Caki2 (cell line): ENCODE measurements at regions not wholly inside any gene's neighbourhood (a gene's known extent, or its start where the extent isn't known, plus 50 kb on each side); places are given as distances from the start of the nearest gene placed in this dataset.
A peak's percentile ranks its signal among the peaks of the same experiment; 100 is the strongest.
"Not testable (repeated sequence)": the region's sequence is repeated elsewhere in the genome, so short reads cannot be mapped to it uniquely, and the experiment has no call there.

Experiments
- DNase-seq: peaks from one replicate; pipeline ENCODE4 v3.0.0-alpha.2; 2015; ENCODE audit warnings: low read depth
- in situ Hi-C: cut with HindIII; loops from 2 replicates; pipeline ENCODE4 v1.10.0; 2016; ENCODE audit warnings: low sequenced_read_pairs, low pct_unique_long_range_greater_than_20kb, mixed read lengths

DNA sequence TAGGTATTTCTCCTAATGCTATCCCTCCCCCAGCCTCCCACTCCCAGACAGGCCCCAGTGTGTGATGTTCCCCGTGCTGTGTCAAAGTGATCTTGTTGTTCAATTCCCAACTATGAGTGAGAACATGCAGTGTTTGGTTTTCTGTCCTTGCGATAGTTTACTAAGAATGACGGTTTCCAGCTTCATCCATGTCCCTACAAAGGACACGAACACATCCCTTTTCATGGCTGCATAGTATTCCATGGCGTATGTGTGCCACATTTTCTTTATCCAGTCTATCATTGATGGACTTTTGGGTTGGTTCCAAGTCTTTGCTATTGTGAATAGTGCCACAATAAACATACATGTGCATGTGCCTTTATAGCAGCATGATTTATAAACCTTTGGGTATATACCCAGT, 999.3 kb upstream of the ZEB2 start:
- in situ Hi-C loops, DNase-seq: not testable (repeated sequence)

DNA sequence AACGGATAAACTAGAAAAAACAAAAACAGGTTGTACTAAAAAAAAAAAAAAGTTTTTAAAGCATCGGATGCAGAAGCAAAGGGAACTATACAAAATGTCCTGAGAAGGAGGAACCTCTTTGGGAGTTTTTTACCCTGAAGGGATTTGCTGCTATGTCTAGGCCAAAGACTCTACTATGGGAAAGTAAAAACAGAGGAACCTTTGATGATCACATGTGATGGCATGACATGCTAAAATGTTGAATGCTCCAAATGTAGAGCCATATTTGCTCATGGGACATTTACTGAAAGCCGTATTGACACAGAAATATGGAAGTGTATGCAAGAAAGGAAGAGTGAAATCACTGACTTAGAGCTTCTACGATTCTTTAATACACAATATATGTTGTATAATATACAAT, 992.0 kb upstream of the ZEB2 start:
- no peak for DNase-seq
- in situ Hi-C loops, result no loop called here

DNA sequence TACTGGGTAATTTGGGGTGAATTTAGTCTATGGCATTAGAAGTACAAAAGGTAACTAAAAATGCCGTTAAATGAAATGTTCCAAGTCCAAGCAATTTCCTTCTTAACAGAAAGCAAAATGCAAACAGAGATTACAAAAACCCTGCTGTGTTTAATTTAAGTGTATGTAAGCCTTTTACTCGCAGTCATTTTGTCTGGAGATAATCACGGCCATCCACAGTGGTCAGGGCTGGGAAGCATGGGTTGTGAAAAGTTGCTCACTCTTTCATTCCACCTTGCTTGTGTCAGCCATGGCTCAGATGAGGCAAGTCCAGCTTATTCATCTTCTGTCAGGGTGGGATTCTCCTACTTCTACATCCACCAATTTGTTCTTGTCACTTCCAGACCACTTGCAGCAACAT, 983.6 kb upstream of the ZEB2 start:
- no peak for DNase-seq
- in situ Hi-C loops, result no loop called here

DNA sequence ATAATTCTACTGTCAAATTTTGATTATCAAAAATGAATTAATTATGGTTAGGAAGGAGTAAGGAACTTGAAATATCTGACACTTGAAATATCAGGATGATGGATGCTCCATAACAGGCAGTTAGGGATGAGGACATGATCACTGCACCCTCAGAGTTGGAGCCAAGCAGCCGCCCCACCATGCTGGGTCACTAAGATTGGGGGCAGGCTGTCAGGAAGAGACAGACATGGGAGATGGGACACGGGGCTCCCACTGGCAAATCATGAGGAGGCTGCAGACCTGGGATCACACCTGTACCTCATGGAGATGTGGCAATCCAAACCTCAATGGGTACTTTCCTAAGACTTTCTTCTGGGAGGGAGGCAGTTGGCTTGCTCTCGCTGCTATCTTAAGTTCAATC, 982.0 kb upstream of the ZEB2 start:
- no peak for DNase-seq
- in situ Hi-C loops, result no loop called here

DNA sequence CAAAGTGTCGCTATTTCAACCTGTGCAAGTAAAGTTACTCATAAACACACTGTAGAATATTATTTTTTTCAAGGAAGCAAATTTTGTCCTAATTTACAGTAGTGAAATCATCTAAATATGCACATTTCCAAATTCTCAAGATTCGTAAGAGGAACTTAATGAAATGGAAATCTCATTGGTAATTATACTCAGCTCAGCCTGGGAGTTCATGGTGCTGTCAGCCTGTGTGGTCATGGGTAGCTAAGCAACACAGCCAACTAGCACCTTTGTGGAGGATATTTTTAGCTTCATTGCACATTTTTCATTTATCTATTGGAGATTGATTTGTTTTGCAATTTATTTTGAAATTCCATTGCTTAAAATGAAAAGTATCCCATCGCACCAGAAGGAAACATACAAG, 975.7 kb upstream of the ZEB2 start:
- in situ Hi-C loops, result no loop called here
- DNase-seq, result no peak

DNA sequence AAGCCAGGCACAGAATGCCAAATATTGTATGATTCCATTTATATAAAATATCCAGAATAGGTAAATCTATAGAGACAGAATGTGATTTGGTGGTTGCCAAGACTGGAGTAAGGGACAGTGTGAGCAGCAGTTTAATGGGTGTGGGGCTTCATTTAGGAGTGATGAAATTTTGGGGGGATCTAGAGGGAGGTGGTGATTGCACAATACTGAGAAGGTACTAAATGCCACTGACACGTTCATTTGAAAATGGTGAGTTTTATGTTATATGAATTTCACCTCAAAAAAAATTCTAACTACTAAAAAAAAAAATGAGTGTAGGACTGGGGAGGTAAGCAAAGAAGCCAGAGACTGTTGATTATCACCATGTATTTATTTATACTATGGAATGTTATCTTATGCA, 974.5 kb upstream of the ZEB2 start:
- DNase-seq, result no peak
- in situ Hi-C loops, result no loop called here

DNA sequence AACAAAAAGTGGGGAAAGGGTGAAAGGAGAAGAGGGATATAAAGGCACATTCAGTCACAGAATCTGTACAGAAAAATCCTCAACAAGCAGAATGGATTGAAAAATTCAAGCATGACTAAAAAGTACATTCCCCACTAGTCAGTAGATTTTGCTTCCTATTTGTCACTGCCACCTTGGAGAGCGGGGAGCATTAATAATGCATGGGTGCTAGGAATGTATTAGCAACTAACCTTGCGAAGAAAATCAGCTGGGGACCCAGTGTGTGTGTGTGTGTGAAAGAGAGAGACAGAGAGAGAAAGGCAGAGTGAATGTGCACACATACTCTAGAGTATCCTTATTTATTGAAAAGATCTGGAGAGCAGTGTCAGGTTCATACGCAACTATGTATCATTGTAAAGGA, 968.7 kb upstream of the ZEB2 start:
- in situ Hi-C loops, result no loop called here
- no peak for DNase-seq

DNA sequence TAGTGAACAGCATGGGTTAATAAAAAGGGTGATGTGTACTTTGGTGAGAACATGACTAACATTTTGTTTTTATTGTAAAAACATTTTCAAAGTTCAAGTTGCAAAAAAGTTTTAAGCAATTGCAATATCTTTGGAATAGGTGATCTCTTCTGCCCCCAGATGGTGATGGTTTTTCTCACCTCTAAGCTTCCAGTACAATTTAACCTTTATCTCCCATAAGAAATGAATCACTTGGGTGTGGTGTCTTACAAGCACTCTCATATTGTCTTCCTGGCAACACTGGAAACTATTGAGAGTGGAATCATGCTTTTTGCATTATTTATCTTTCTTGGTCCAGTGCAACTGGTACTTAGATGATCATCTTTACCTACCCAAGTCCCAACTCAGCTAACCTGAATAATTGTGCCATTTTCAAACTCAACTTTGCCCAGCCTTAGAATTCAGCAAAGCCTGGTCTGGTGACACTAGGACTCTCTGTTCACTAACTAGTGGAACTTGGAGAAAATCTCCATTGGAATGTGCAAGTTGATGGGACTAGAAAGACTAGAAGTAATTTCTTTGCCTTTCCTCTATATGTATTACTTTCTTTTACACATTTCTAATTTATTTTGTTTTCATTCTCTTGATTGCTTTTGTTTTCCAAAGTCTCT, 964.7 kb upstream of the ZEB2 start:
- in situ Hi-C loops, result no loop called here

DNA sequence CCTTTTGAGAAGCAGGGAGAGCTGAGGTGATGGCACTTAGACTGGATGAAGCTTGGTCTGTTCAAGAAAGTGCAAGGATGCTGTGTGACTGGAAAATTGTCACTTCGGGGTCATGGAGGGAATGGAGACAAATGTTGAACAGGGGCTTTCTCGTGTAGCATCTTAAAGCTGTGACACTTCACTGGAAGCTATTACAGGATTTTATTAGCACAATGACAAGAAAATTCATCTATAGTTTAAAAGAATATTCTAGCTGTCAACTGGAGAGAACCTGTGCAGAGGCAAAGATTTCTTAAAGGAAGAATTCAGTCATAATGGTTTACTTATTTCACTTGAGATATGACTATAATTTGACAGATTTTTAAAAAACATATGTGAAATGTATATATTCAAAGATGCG, 963.9 kb upstream of the ZEB2 start:
- in situ Hi-C loops, result no loop called here
- DNase-seq, result no peak

More for the DNA sequence above, 964.7 kb upstream of the ZEB2 start:
- peak; percentile 69 for DNase-seq

DNA sequence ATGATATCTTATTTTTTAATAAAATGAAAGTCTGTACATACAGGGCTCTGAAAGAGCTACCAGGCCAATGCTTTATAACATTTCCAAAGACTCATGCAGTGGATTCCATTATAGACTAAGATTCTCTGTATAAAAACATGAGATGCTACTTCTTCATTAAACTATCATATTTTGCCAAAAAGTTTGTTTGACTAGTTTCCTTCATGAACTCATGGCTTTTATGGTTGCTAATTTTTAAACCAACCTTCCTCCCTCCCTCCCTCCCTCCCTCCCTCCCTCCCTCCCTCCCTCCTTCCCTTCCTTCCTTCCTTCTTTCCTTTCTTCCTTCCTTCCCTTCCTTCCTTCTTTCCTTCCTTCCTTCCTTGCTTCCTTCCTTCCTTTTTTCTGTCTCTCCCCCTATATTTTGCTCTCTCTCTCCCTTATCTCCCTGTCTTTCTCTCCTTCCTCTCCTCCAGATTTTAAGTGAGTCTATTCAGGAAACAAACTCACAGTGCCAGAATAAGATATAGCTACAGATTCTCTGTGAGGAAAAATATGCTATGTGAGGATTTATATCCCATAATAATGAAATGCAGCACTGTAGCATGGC, 961.5 kb upstream of the ZEB2 start:
- DNase-seq, result no peak
- in situ Hi-C loops, result no loop called here

DNA sequence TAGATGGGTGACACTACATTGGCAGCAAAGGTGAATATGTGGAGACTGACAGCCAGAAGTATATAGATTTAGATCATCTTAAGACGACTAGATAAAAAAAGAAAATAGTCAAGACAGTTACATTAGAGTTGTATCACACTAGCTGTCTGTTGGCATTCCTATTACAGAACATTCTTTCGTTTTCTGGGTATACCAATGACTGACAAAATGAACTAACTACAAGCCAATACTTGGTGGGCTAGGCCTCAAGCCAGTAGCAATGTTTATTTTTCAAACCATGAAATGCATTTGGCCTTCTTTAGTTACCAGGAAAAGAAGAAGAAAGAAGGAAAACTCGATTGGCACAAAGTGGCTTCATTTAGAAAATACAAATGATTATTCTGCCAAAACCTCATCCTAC, 944.9 kb upstream of the ZEB2 start:
- in situ Hi-C loops, result no loop called here
- no peak for DNase-seq

DNA sequence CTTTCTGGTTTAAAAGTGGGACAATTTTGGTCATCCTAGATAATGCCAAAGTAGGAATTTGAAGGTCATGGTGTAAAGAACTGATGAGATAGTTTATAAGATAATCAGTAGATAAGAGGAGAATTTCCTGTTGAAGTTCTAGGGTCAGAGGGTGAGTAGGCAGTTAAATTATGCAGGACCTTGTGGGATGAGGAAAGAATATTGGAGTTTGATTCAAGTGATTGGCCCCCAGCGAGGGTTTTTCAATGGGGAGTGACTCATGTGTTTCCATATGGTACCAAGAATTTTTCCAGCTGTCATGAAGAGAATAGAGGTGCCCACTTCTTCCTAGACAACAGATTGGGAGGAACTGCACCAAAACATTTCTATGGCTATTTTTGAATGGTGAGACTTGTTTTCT, 940.2 kb upstream of the ZEB2 start:
- no peak for DNase-seq
- in situ Hi-C loops, result no loop called here

DNA sequence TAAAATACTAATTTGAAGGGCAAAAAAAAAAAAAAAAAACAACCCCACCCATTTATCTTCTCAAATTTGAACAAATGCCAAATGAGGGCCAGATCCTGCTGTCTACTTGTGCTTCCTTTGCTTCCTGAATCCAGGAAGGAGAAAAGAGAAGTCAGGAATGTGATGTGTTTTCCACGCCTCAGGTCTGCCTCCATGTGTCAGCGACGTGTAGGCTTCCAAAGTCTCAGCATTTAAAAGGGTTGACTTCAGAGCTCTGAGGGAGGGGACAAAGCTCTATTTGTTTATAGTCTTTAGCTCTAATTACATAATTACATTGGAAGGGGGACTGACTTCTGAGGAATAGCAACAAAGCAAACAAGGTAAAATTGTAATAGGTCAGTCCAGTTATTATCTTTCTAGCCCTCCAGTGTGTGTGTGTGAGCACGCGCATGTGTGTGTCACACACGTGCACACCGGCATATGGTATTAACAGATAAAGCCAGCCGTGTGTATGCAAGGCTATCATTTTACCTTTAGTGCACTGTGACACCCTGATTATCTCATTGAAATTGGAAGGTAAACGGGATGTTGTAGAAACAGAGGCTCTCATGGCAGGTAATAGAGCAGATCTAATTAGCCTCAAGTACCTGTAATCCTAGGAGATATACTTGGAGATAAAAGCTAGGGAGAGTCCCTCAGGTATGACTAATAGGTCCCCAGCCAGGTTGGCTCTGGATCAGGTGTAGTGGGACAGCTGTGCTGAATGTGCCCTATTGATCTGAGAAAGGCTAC, 911.4 kb upstream of the ZEB2 start:
- DNase-seq, result no peak
- in situ Hi-C loops, result no loop called here

DNA sequence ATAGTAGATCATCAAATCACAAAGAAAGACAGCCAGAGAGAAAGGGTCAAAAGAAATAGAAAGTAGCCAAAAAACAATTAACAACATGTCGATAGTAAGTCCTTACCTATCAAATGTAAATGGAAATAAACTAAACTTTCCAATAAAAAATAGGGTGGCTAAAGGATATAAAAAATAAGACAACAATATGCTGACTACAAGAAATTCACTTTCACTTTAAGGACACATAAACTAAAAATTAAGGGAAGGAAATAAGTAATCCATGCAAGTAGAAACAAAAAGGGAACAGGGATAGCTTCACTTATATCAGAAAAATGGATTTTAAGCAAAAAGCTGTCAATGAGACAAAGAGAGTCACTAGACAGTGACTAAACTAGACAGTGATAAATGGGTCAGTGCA, 903.9 kb upstream of the ZEB2 start:
- in situ Hi-C loops, result no loop called here
- no peak for DNase-seq

DNA sequence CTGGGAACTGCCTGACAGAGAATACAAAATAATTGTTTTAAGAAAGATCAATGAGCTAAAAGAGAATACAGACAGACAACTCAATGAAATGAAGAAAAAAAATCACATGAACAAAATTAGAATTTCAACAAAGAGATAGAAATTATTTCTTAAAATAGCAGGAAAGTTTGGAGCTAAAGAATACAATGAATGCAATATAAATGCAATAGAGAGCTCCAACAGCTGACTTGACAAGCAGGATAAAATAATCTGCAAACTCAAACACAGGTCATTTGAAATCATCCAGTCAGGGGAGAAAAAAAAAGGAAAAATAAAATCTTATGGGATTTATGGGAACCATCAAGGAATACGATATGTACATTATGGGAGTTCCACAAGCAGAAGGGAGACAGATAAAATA, 902.7 kb upstream of the ZEB2 start:
- in situ Hi-C loops, result no loop called here
- no peak for DNase-seq

DNA sequence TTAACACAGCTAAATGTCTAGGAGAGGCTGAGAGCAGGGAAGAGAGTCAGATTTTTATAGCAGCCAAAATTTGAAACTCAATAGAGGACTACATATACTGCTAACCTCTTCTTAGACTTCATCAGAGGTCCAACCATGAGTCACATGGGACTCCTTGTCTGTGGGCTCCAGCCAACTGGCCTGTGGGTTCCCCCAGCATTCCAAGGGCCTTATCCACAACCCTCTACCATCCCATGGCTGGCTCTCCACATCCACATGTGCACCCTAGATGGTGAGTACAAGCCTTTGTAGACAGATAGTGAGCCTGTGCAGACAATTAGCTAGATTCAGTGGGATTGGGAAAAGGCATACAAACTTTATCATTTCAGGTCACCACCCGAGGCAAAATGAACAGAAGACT, 901.9 kb upstream of the ZEB2 start:
- in situ Hi-C loops, result no loop called here

DNA sequence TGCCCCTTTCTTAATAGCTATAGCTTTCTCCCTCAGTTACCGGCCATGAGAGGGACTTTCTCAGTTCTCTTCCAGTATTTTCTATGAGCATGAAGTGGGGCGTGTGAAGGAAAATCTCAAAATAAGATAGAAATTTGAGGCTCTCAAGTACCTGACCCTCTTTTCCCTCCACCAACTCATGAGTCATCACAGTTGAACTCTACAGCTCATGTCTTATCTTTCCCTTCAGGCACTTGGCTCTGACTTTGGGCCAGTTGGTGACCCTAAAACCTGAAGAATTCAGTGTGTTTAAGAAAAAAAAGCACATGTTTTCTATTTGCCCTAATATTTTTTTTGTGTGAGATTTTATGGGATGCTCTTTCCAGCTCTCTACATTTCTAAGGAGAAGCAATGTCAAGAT, 896.7 kb upstream of the ZEB2 start:
- in situ Hi-C loops, result no loop called here

More for the DNA sequence above, 901.9 kb upstream of the ZEB2 start:
- DNase-seq, result no peak

DNA sequence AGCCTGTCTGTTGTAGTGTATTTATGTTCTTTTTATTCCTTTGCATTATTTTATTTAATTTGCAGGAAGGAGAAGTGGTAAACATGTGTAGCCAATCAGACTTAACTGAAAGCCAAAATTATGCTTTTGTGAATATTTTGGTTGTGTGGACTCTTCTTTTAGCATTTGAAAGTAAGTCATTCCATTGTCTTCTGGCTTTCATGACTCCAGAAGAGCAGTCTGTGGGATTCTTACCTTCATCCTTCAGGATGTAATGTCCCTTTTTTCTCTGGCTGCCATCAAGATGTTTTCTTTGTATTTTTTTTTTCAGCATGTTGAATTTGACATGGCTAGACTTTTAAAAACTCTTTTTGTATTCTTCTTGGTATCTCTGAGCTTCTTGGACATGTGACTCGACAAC, 895.2 kb upstream of the ZEB2 start:
- in situ Hi-C loops, result no loop called here
- no peak for DNase-seq

More for the DNA sequence above, 896.7 kb upstream of the ZEB2 start:
- DNase-seq, result no peak

DNA sequence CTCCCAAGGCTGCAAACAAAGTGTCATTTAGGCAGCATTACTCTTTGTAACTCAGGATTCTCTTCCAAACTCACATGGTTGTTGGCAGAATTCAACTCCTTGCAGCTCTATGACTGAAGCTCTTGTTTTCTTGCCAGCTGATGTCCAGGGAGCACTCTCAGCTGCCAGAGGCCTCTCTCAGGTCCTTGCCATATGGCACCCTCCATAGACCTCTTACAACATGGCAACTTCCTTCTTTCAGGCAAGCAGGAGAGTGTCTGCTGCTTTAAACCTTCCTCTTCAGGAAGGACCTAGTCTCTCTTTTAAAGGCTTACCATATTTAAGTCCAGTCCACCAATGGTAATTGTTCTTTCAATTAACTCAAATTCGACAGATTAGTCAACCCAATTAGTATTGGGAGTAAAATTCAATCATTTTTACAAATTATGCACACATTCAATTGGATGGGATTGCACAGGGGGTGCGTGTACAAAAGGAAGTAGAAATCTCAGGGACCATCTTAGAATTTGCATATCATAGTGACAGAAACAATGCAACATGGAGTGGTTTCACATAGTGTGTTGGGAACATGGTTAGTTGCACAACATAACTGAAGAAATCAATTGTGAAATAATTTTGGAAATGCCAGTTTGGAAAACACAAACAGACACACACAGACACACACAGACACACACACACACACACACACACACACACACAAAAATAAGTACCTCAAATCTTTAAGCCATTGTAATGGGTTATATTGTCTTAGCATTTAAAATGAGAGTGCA, 893.5 kb upstream of the ZEB2 start:
- no peak for DNase-seq
- in situ Hi-C loops, result no loop called here
